Transverse colon (tissue), 4 donors: ENCODE measurements at regions not wholly inside any gene's neighbourhood (a gene's known extent, or its start where the extent isn't known, plus 50 kb on each side); places are given as distances from the start of the nearest gene placed in this dataset.

ENCODE experiments used
- CTCF ChIP-seq, 5 experiments: fragments of 200-600 bp in 3 of 5; fragments of 450-650 bp in 2 of 5; sonication (generic) in 3 of 5; IDR thresholded peaks; 1 replicate in 2 of 5; 2 replicates in 3 of 5; pipeline ENCODE4 v1.5.1; 2016 to 2017; ENCODE audit warnings: antibody characterized with exemption in 5 of 5, inconsistent platforms in 3 of 5, mild to moderate bottlenecking in 2 of 5, moderate library complexity in 1 of 5
- POLR2A ChIP-seq: fragments of 450-650 bp; IDR thresholded peaks from one replicate; pipeline ENCODE4 v1.6.1; 2016; ENCODE audit warnings: antibody characterized with exemption, mild to moderate bottlenecking, moderate library complexity
- POLR2AphosphoS5 ChIP-seq, 3 donors: sonication (generic); formaldehyde crosslinking; IDR thresholded peaks; one replicate each; pipeline ENCODE4 v1.6.1; 2016; ENCODE audit warnings: antibody characterized with exemption in 3 of 3

GRCh38 chr6:139748353-139749146 is 374.1 kb upstream of the CITED2 start:
- TF ChIP-seq POLR2A (no peak), CTCF (IDR thresholded peaks at IDR 0.05) (no peak), POLR2AphosphoS5 (IDR thresholded peaks at IDR 0.05) (no peak)
